HG02943 (cell line): ENCODE measurements at regions not wholly inside any gene's neighbourhood (a gene's known extent, or its start where the extent isn't known, plus 50 kb on each side); places are given as distances from the start of the nearest gene placed in this dataset.

Experiments used
- ATAC-seq: cut with Tn5 transposase; IDR thresholded peaks from one replicate; pipeline ENCODE4 v1.9.1; 2021; ENCODE audit warnings: mild to moderate bottlenecking, low read depth, moderate library complexity; ENCODE audit not compliant: unreplicated experiment

GRCh38 chr15:69848551-69849231 is 249.0 kb downstream of the TLE3 start:
- no peak for ATAC-seq

GRCh38 chr15:69849232-69849610 is 248.5 kb downstream of the TLE3 start:
- no peak for ATAC-seq

GRCh38 chr15:69852482-69852881 is 245.2 kb downstream of the TLE3 start:
- no peak for ATAC-seq

GRCh38 chr15:69852916-69853315 is 244.8 kb downstream of the TLE3 start:
- no peak for ATAC-seq

GRCh38 chr15:69853544-69853951 is 244.2 kb downstream of the TLE3 start:
- ATAC-seq: no peak

- no peak for ATAC-seq
Observed at GRCh38 chr15:69854001-69854400, 243.7 kb downstream of the TLE3 start.

GRCh38 chr15:69854521-69855181 is 243.1 kb downstream of the TLE3 start:
- no peak for ATAC-seq

- ATAC-seq: no peak
Observed at GRCh38 chr15:69855258-69856000, 242.3 kb downstream of the TLE3 start.

GRCh38 chr15:69857250-69857649 is 240.5 kb downstream of the TLE3 start:
- no peak for ATAC-seq

GRCh38 chr15:69857686-69858391 is 239.9 kb downstream of the TLE3 start:
- ATAC-seq: no peak

- ATAC-seq: no peak
Observed at GRCh38 chr15:69858456-69858855, 239.3 kb downstream of the TLE3 start.

- no peak for ATAC-seq
Observed at GRCh38 chr15:69859866-69860265, 237.9 kb downstream of the TLE3 start.

GRCh38 chr15:69860321-69860720 is 237.4 kb downstream of the TLE3 start:
- no peak for ATAC-seq

GRCh38 chr15:69860921-69861320 is 236.8 kb downstream of the TLE3 start:
- no peak for ATAC-seq

- no peak for ATAC-seq
Observed at GRCh38 chr15:69861331-69862171, 236.2 kb downstream of the TLE3 start.

- no peak for ATAC-seq
Observed at GRCh38 chr15:69862540-69862939, 235.2 kb downstream of the TLE3 start.

GRCh38 chr15:69863446-69863845 is 234.3 kb downstream of the TLE3 start:
- ATAC-seq: no peak

- ATAC-seq: no peak
Observed at GRCh38 chr15:69865369-69865768, 232.3 kb downstream of the TLE3 start.

- ATAC-seq: no peak
Observed at GRCh38 chr15:69868756-69869155, 229.0 kb downstream of the TLE3 start.

- ATAC-seq: no peak
Observed at GRCh38 chr15:69869291-69869690, 228.4 kb downstream of the TLE3 start.
